Peyer's patch (tissue), 4 donors: ENCODE measurements at regions not wholly inside any gene's neighbourhood (a gene's known extent, or its start where the extent isn't known, plus 50 kb on each side); places are given as distances from the start of the nearest gene placed in this dataset.
A peak's percentile ranks its signal among the peaks of the same experiment; 100 is the strongest.
"Not testable (repeated sequence)": the region's sequence is repeated elsewhere in the genome, so short reads cannot be mapped to it uniquely, and the experiment has no call there.

Source experiments
- DNase-seq, 3 donors: peaks; one replicate each; pipeline ENCODE4 v3.0.0-alpha.2; 2017 to 2019
- H3K27ac ChIP-seq, 4 donors: fragments of 200-600 bp; sonication (generic); one replicate each; pipeline ENCODE4 v1.5.1; 2016 to 2019
- H3K27me3 ChIP-seq, 2 donors: fragments of 200-600 bp; sonication (generic); one replicate each; pipeline ENCODE4 v1.5.1; 2019
- H3K36me3 ChIP-seq, 3 donors: fragments of 200-600 bp; sonication (generic); one replicate each; pipeline ENCODE4 v1.5.1; 2016 to 2019
- H3K4me1 ChIP-seq, 4 donors: fragments of 200-600 bp; sonication (generic); one replicate each; pipeline ENCODE4 v1.5.1; 2016 to 2019
- H3K4me3 ChIP-seq, 4 donors: fragments of 200-600 bp; sonication (generic); 1 replicate in 3 of 4; 2 replicates in 1 of 4; pipeline ENCODE4 v1.5.1; 2016 to 2019; ENCODE audit warnings: mild to moderate bottlenecking in 1 of 4
- H3K9me3 ChIP-seq, 4 donors: fragments of 200-600 bp; sonication (generic); one replicate each; pipeline ENCODE4 v1.5.1; 2016 to 2019; ENCODE audit warnings: mild to moderate bottlenecking in 1 of 4
- CTCF ChIP-seq, 6 experiments: fragments of 450-650 bp in 4 of 6; fragments of 200-600 bp in 2 of 6; sonication (generic) in 1 of 6; IDR thresholded peaks; one replicate each; pipeline ENCODE4 v1.5.1; 2017 to 2019; ENCODE audit warnings: antibody characterized with exemption in 6 of 6, mild to moderate bottlenecking in 3 of 6, moderate library complexity in 1 of 6
- POLR2A ChIP-seq, 2 donors: fragments of 450-650 bp; IDR thresholded peaks; one replicate each; pipeline ENCODE4 v1.5.1; 2017; ENCODE audit warnings: antibody characterized with exemption in 2 of 2, mild to moderate bottlenecking in 2 of 2, moderate library complexity in 2 of 2

- no peaks in the 10 kb centered on the region for H3K4me1 ChIP-seq
- peaks cover 0 to 3% (median 2%) of the 10 kb centered on the region in 4 donors for H3K9me3 ChIP-seq
- H3K36me3 ChIP-seq: no peaks in the 10 kb centered on the region
- no peak overlapping the region for H3K27ac ChIP-seq
- no peak for DNase-seq
- TF ChIP-seq CTCF (IDR thresholded peaks at IDR 0.05) (no peak), POLR2A (IDR thresholded peaks at IDR 0.05) (no peak)
- H3K4me3 ChIP-seq: no peak overlapping the region
- no peaks in the 10 kb centered on the region for H3K27me3 ChIP-seq
These were observed 99.6 kb downstream of the SMIM20 start for GRCh38 chr4:26013629-26014028.

GRCh38 chr4:26015133-26015651, 101.2 kb downstream of the SMIM20 start:
- Histone ChIP-seq H3K4me1 (no peaks in the 10 kb centered on the region), H3K27me3 (no peaks in the 10 kb centered on the region), H3K36me3 (no peaks in the 10 kb centered on the region), H3K4me3 (no peak overlapping the region), H3K27ac (peak overlapping the region in 2 of 4 donors; percentile 11 to 13), H3K9me3 (peaks cover 0 to under 1% (median 0%) of the 10 kb centered on the region in 4 donors)
- TF ChIP-seq POLR2A (IDR thresholded peaks at IDR 0.05) (no peak), CTCF (IDR thresholded peaks at IDR 0.05) (no peak)
- DNase-seq: no peak

- Histone ChIP-seq H3K36me3 (no peaks in the 10 kb centered on the region), H3K27ac (no peak overlapping the region), H3K4me3 (no peak overlapping the region), H3K4me1 (no peaks in the 10 kb centered on the region), H3K27me3 (no peaks in the 10 kb centered on the region), H3K9me3 (no peaks in the 10 kb centered on the region)
- no peak for TF ChIP-seq POLR2A (IDR thresholded peaks at IDR 0.05)
- TF ChIP-seq CTCF (IDR thresholded peaks at IDR 0.05): no peak
- no peak for DNase-seq
These were observed 101.9 kb downstream of the SMIM20 start for GRCh38 chr4:26015906-26016305.

GRCh38 chr4:26017531-26017930, 103.5 kb downstream of the SMIM20 start:
- H3K4me3 ChIP-seq: no peak overlapping the region
- no peaks in the 10 kb centered on the region for H3K36me3 ChIP-seq
- H3K27me3 ChIP-seq: no peaks in the 10 kb centered on the region
- no peak for DNase-seq
- no peaks in the 10 kb centered on the region for H3K9me3 ChIP-seq
- no peak overlapping the region for H3K27ac ChIP-seq
- no peak for TF ChIP-seq CTCF (IDR thresholded peaks at IDR 0.05)
- TF ChIP-seq POLR2A (IDR thresholded peaks at IDR 0.05): no peak
- H3K4me1 ChIP-seq: peaks cover 0 to 3% (median 0%) of the 10 kb centered on the region in 4 donors

- not testable (repeated sequence) for H3K27ac ChIP-seq, H3K4me3 ChIP-seq, H3K36me3 ChIP-seq, H3K27me3 ChIP-seq, H3K9me3 ChIP-seq, H3K4me1 ChIP-seq, DNase-seq
These were observed 104.1 kb downstream of the SMIM20 start for GRCh38 chr4:26017961-26018700.

GRCh38 chr4:26020083-26020668, 106.2 kb downstream of the SMIM20 start:
- H3K27ac ChIP-seq: no peak overlapping the region
- H3K4me3 ChIP-seq: no peak overlapping the region
- TF ChIP-seq POLR2A (IDR thresholded peaks at IDR 0.05) (no peak), CTCF (IDR thresholded peaks at IDR 0.05) (no peak)
- peaks cover 0 to 10% (median 0%) of the 10 kb centered on the region in 4 donors for H3K4me1 ChIP-seq
- no peaks in the 10 kb centered on the region for H3K36me3 ChIP-seq
- DNase-seq: no peak
- no peaks in the 10 kb centered on the region for H3K9me3 ChIP-seq
- H3K27me3 ChIP-seq: no peaks in the 10 kb centered on the region
